ENCODE measurements at regions not wholly inside any gene's neighbourhood (a gene's known extent, or its start where the extent isn't known, plus 50 kb on each side); places are given as distances from the start of the nearest gene placed in this dataset.

DNA sequence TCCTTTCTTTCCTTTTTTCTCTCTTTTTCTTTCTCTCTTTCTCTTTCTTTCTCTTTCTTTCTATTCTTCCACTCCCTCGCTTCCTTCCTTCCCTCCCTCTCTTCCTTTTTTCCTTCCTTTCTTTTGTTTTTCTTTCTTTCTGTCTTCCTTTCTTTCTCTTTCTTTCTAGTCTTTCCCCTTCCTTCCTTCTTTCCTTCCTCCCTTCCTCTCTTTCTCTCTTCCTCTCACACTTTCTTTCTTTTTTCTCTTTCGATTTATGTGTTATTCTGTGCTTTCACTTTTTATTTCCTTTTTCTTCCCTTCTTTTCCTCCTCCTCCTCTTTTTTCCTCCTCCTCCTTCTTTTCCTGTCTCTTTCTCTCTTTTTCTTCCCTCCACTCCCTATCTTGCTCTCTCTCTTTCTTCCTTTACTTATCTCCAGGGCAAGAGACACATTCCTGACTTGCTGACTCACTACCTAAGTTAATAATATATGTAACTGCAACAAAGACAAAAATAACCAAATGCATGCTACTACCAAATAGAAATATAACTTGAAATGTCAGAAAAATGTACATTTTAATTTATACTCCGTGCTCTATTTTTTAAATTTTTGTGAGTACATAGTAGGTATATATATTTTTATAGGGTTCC is 445.5 kb downstream of the GABRG2 start:
- Histone ChIP-seq H3K4me2 (ENCODE audit: low read depth, low read length) (no peak overlapping the region), H2AK9ac (replicated peaks; ENCODE audit: low read depth, low read length, poor library complexity) (no peak overlapping the region), H3K36me3 (ENCODE audit: control insufficient read depth, insufficient read depth, low read length) (no peaks in the 10 kb centered on the region), H3K27me3 (ENCODE audit: control insufficient read depth, insufficient read depth, low read length) (no peaks in the 10 kb centered on the region), H2AFZ (replicated peaks; ENCODE audit: low read length, poor library complexity) (no peak overlapping the region), H2BK15ac (ENCODE audit: low read depth, low read length) (no peak overlapping the region), H3K9me3 (ENCODE audit: control insufficient read depth, insufficient read depth, low read length) (no peaks in the 10 kb centered on the region; the same call in 1 of the 2 replicates), H2BK20ac (ENCODE audit: low read depth, low read length) (no peak overlapping the region), H4K8ac (ENCODE audit: low read depth in 2 of 2, low read length in 2 of 2) (no peak overlapping the region), H2AK5ac (ENCODE audit: low read depth, low read length) (no peak overlapping the region), H3K4me3 (ENCODE audit: insufficient read depth, low read depth, low read length) (no peak overlapping the region), H4K5ac (ENCODE audit: low read depth, low read length) (no peak overlapping the region), H2BK5ac (ENCODE audit: low read depth, low read length, poor library complexity, severe bottlenecking) (no peak overlapping the region), H4K91ac (ENCODE audit: insufficient read depth, low read depth, low read length) (no peak overlapping the region), H2BK120ac (ENCODE audit: low read depth, low read length) (no peak overlapping the region), H3K56ac (ENCODE audit: extremely low read depth, insufficient read depth, low read length) (no peak overlapping the region), H3K9me1 (ENCODE audit: insufficient read depth, low read length) (no peaks in the 10 kb centered on the region), H3K27ac (ENCODE audit: insufficient read depth, low read length) (no peak overlapping the region), H3K79me1 (ENCODE audit: low read depth in 1 of 2, low read length in 2 of 2) (no peaks in the 10 kb centered on the region), H3K18ac (ENCODE audit: low read depth, low read length) (no peak overlapping the region), H3K4me1 (ENCODE audit: control insufficient read depth, insufficient read depth, low read length) (no peaks in the 10 kb centered on the region), H4K20me1 (ENCODE audit: insufficient read depth, low read length) (no peaks in the 10 kb centered on the region), H3K23ac (ENCODE audit: low read depth, low read length) (no peak overlapping the region), H3K14ac (replicated peaks; ENCODE audit: low read depth, low read length) (no peak overlapping the region), H3K4ac (ENCODE audit: low read depth, low read length) (no peak overlapping the region), H3K9ac (ENCODE audit: low read depth, low read length) (no peak overlapping the region)
- DNase-seq (no peak), ATAC-seq (ENCODE audit: low read depth) (no peak)
- dilution Hi-C loops (cut with HindIII; ENCODE audit: low sequenced_read_pairs, unreplicated experiment): no loop called here
- in situ Hi-C loops (cut with MboI; ENCODE audit: low sequenced_read_pairs): no loop called here
- no TSS peak for BruUV-seq (replicated peaks)
- TF ChIP-seq RFX5 (IDR thresholded peaks at IDR 0.05; ENCODE audit: low read depth, low read length) (no peak), BHLHE40 (IDR thresholded peaks at IDR 0.05; ENCODE audit: low read depth, low read length) (no peak), CEBPB (IDR thresholded peaks at IDR 0.05; ENCODE audit: low read depth, low read length) (no peak), SMC3 (IDR thresholded peaks at IDR 0.05; ENCODE audit: low read depth, low read length) (no peak), MXI1 (IDR thresholded peaks at IDR 0.05; ENCODE audit: borderline replicate concordance, low read depth, low read length) (no peak), POLR2A (IDR thresholded peaks at IDR 0.05; ENCODE audit: low read depth, low read length) (no peak), CHD1 (IDR thresholded peaks at IDR 0.05; ENCODE audit: low read depth, low read length) (no peak)
- TF ChIP-seq, protein P1, sequence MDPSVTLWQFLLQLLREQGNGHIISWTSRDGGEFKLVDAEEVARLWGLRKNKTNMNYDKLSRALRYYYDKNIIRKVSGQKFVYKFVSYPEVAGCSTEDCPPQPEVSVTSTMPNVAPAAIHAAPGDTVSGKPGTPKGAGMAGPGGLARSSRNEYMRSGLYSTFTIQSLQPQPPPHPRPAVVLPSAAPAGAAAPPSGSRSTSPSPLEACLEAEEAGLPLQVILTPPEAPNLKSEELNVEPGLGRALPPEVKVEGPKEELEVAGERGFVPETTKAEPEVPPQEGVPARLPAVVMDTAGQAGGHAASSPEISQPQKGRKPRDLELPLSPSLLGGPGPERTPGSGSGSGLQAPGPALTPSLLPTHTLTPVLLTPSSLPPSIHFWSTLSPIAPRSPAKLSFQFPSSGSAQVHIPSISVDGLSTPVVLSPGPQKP (IDR thresholded peaks at IDR 0.05; ENCODE audit: borderline replicate concordance, low read depth, low read length): no peak
- CTCF ChIA-PET: no interaction called here
- WGBS, 2 experiments (ENCODE audit: extremely low coverage in 2 of 2, insufficient read length in 1 of 2): 50 to 69% methylated on average over 1 to 2 of the region's 3 CpGs
- intact Hi-C loops (cut with micrococcal nuclease): no loop called here
- POLR2A ChIA-PET (ENCODE audit: unreplicated experiment): no interaction called here

Measured in IMR-90 (cell line).